ENCODE measurements at regions not wholly inside any gene's neighbourhood (a gene's known extent, or its start where the extent isn't known, plus 50 kb on each side); places are given as distances from the start of the nearest gene placed in this dataset.

GRCh38 chrX:121894756-121895155, 847.3 kb downstream of the GLUD2 start:
- FAIRE-seq = no peak
- no peaks in the 10 kb centered on the region for H3K4me1 ChIP-seq (ENCODE audit: control insufficient read depth, extremely low read depth, insufficient read depth, low read length)
- no peaks in the 10 kb centered on the region for H3K9me3 ChIP-seq (ENCODE audit: control insufficient read depth, low read depth, low read length)
- dilution Hi-C loops (cut with MboI; ENCODE audit: extremely low pct_ligation_motif_present, low sequenced_read_pairs) = no loop called here
- no peak overlapping the region for H2AFZ ChIP-seq (ENCODE audit: control insufficient read depth, low read length)
- DNase-seq (ENCODE audit: low read depth, low spot score) = no peak
- no peaks in the 10 kb centered on the region for H3K9me1 ChIP-seq (ENCODE audit: control insufficient read depth, extremely low read depth, insufficient read depth, low read length)
- H3K36me3 ChIP-seq (ENCODE audit: control insufficient read depth in 2 of 2, extremely low read depth in 1 of 2, insufficient read depth in 2 of 2, low read length in 2 of 2) = no peaks in the 10 kb centered on the region
- no peak overlapping the region for H3K9ac ChIP-seq (ENCODE audit: control insufficient read depth, extremely low read depth, insufficient read depth, low read length)
- H3K79me2 ChIP-seq (ENCODE audit: control insufficient read depth, insufficient read depth, low read length) = no peaks in the 10 kb centered on the region
- H3K4me3 ChIP-seq (ENCODE audit: control insufficient read depth in 2 of 3, extremely low read depth in 1 of 3, insufficient read depth in 2 of 3, low read depth in 1 of 3, low read length in 3 of 3) = no peak overlapping the region
- H4K20me1 ChIP-seq (ENCODE audit: control insufficient read depth, extremely low read depth, insufficient read depth, low read length) = no peaks in the 10 kb centered on the region
- TF ChIP-seq CTCF (optimal IDR thresholded peaks at IDR 0.05 in 1 of 3, IDR thresholded peaks at IDR 0.05 in 1 of 3, conservative IDR thresholded peaks at IDR 0.05 in 1 of 3; ENCODE audit: extremely low read depth in 1 of 3, insufficient read depth in 2 of 3, low read length in 3 of 3) (no peak), EZH2 (IDR thresholded peaks at IDR 0.05; ENCODE audit: low read length) (no peak)
- no peak overlapping the region for H3K27ac ChIP-seq (ENCODE audit: control insufficient read depth, insufficient read depth, low read length)
- H3K27me3 ChIP-seq (ENCODE audit: control insufficient read depth, extremely low read depth, insufficient read depth, low read length) = no peaks in the 10 kb centered on the region
- H3K4me2 ChIP-seq (ENCODE audit: control insufficient read depth, extremely low read depth, insufficient read depth, low read depth, low read length) = no peak overlapping the region

GRCh38 chrX:121902463-121902862, 855.1 kb downstream of the GLUD2 start:
- no peaks in the 10 kb centered on the region for H3K79me2 ChIP-seq (ENCODE audit: control insufficient read depth, insufficient read depth, low read length)
- no peaks in the 10 kb centered on the region for H3K9me3 ChIP-seq (ENCODE audit: control insufficient read depth, low read depth, low read length)
- dilution Hi-C loops (cut with MboI; ENCODE audit: extremely low pct_ligation_motif_present, low sequenced_read_pairs) = no loop called here
- no peaks in the 10 kb centered on the region for H3K27me3 ChIP-seq (ENCODE audit: control insufficient read depth, extremely low read depth, insufficient read depth, low read length)
- H3K36me3 ChIP-seq (ENCODE audit: control insufficient read depth in 2 of 2, extremely low read depth in 1 of 2, insufficient read depth in 2 of 2, low read length in 2 of 2) = no peaks in the 10 kb centered on the region
- peak; percentile 5 for FAIRE-seq
- TF ChIP-seq CTCF (optimal IDR thresholded peaks at IDR 0.05 in 1 of 3, IDR thresholded peaks at IDR 0.05 in 1 of 3, conservative IDR thresholded peaks at IDR 0.05 in 1 of 3; ENCODE audit: extremely low read depth in 1 of 3, insufficient read depth in 2 of 3, low read length in 3 of 3) = no peak
- TF ChIP-seq EZH2 (IDR thresholded peaks at IDR 0.05; ENCODE audit: low read length) = no peak
- DNase-seq (ENCODE audit: low read depth, low spot score) = no peak
- H4K20me1 ChIP-seq (ENCODE audit: control insufficient read depth, extremely low read depth, insufficient read depth, low read length) = no peaks in the 10 kb centered on the region
- H3K9ac ChIP-seq (ENCODE audit: control insufficient read depth, extremely low read depth, insufficient read depth, low read length) = no peak overlapping the region
- H3K4me3 ChIP-seq (ENCODE audit: control insufficient read depth in 2 of 3, extremely low read depth in 1 of 3, insufficient read depth in 2 of 3, low read depth in 1 of 3, low read length in 3 of 3) = no peak overlapping the region
- no peaks in the 10 kb centered on the region for H3K9me1 ChIP-seq (ENCODE audit: control insufficient read depth, extremely low read depth, insufficient read depth, low read length)
- no peak overlapping the region for H2AFZ ChIP-seq (ENCODE audit: control insufficient read depth, low read length)
- H3K27ac ChIP-seq (ENCODE audit: control insufficient read depth, insufficient read depth, low read length) = no peak overlapping the region
- H3K4me2 ChIP-seq (ENCODE audit: control insufficient read depth, extremely low read depth, insufficient read depth, low read depth, low read length) = no peak overlapping the region
- H3K4me1 ChIP-seq (ENCODE audit: control insufficient read depth, extremely low read depth, insufficient read depth, low read length) = no peaks in the 10 kb centered on the region

Measured in keratinocyte (primary cell).